ENCODE measurements at regions not wholly inside any gene's neighbourhood (a gene's known extent, or its start where the extent isn't known, plus 50 kb on each side); places are given as distances from the start of the nearest gene placed in this dataset.
A peak's percentile ranks its signal among the peaks of the same experiment; 100 is the strongest.

GRCh38 chr9:28750136-28750535 is 1176.9 kb upstream of the C9orf72 start:
- H3K4me3 ChIP-seq (ENCODE audit: low read depth, low read length): no peak overlapping the region
- no peak for DNase-seq (ENCODE audit: low read depth)
- no peak for TF ChIP-seq CTCF (IDR thresholded peaks at IDR 0.05; ENCODE audit: insufficient read depth, low read length)

GRCh38 chr9:28758341-28758740 is 1185.1 kb upstream of the C9orf72 start:
- TF ChIP-seq CTCF (IDR thresholded peaks at IDR 0.05; ENCODE audit: insufficient read depth, low read length): no peak
- H3K4me3 ChIP-seq (ENCODE audit: low read depth, low read length): no peak overlapping the region
- DNase-seq (ENCODE audit: low read depth): peak; percentile 4

- DNase-seq (ENCODE audit: low read depth): no peak
- TF ChIP-seq CTCF (IDR thresholded peaks at IDR 0.05; ENCODE audit: insufficient read depth, low read length): no peak
- H3K4me3 ChIP-seq (ENCODE audit: low read depth, low read length): no peak overlapping the region
Observed at GRCh38 chr9:28758971-28759370, 1185.7 kb upstream of the C9orf72 start.

- TF ChIP-seq CTCF (IDR thresholded peaks at IDR 0.05; ENCODE audit: insufficient read depth, low read length): no peak
- no peak overlapping the region for H3K4me3 ChIP-seq (ENCODE audit: low read depth, low read length)
- no peak for DNase-seq (ENCODE audit: low read depth)
Observed at GRCh38 chr9:28762167-28762566, 1188.9 kb upstream of the C9orf72 start.

GRCh38 chr9:28764532-28764931 is 1191.3 kb upstream of the C9orf72 start:
- no peak for TF ChIP-seq CTCF (IDR thresholded peaks at IDR 0.05; ENCODE audit: insufficient read depth, low read length)
- no peak for DNase-seq (ENCODE audit: low read depth)
- no peak overlapping the region for H3K4me3 ChIP-seq (ENCODE audit: low read depth, low read length)

GRCh38 chr9:28770226-28770625 is 1196.9 kb upstream of the C9orf72 start:
- no peak overlapping the region for H3K4me3 ChIP-seq (ENCODE audit: low read depth, low read length)
- no peak for TF ChIP-seq CTCF (IDR thresholded peaks at IDR 0.05; ENCODE audit: insufficient read depth, low read length)
- no peak for DNase-seq (ENCODE audit: low read depth)

GRCh38 chr9:28770827-28771226 is 1197.5 kb upstream of the C9orf72 start:
- no peak for TF ChIP-seq CTCF (IDR thresholded peaks at IDR 0.05; ENCODE audit: insufficient read depth, low read length)
- no peak for DNase-seq (ENCODE audit: low read depth)
- H3K4me3 ChIP-seq (ENCODE audit: low read depth, low read length): no peak overlapping the region
